ENCODE measurements at regions not wholly inside any gene's neighbourhood (a gene's known extent, or its start where the extent isn't known, plus 50 kb on each side); places are given as distances from the start of the nearest gene placed in this dataset.
A peak's percentile ranks its signal among the peaks of the same experiment; 100 is the strongest.

GRCh38 chr1:221470000-221470698, 271.7 kb downstream of the DUSP10 start:
- DNase-seq (ENCODE audit: low spot score) = no peak

- no peak for DNase-seq (ENCODE audit: low spot score)
Measured at GRCh38 chr1:221473411-221473810, 268.5 kb downstream of the DUSP10 start.

DNA sequence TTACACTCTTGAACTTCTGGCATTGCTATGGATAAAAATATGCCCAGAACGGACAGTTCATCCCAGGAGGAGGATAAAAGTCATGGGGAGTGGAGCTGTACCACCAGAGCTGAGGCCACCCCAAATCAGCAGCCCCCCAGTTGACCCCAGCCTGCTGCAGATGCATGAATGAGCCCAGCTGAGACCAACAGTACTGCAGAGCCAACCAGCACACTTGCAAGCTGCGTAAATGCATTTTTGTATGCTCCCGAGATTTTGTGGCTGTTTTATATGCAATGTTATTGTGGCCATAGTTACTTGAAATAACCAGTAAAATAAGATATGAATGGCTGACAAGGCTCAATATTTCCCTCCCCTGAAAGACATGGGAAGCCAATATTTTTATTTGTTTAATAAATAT, 264.6 kb downstream of the DUSP10 start:
- no peak for DNase-seq (ENCODE audit: low spot score)

DNA sequence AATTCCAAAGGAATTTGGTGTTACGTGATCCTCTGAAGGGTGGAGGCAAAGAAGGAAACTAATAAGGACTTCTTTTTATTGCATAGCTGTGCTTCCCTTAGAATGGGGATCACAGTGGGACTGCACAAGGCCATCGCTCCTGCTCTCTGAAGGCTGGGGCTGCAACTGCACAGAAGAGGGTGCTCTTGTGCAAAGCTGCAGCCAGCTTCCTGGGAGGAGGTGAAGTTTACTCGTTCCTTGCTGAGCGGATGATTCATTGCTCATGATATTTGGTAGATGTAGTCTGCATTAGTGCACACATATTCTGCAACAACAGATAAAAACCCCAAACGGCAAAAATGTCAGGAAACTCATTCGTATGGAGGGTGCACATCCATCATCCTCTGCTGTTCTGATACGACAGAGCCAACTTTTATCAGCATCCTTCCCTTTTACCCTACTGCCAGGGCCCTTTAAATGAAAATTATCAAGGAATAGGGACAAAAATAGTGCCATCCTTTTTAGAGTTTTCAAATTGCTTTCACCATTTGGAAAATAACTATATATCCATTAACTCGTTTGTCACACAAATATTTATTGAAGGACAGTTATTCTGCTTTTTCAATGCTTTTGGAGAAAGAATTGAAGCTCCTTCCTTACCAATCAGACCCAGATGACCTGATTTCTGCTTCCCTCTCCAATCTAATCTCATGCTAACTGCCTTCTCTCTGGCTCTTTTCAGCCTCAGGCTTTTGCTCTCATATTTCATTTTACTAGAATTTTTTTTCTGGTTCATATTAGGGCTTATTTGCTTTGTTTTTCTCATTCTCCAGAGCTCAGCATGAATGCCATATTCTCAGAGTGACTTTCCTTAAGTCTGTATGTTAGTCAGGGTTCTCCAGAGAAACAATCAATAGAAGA, 263.6 kb downstream of the DUSP10 start:
- peak; percentile 84 for DNase-seq (ENCODE audit: low spot score)

GRCh38 chr1:221487781-221488524, 253.9 kb downstream of the DUSP10 start:
- DNase-seq (ENCODE audit: low spot score) = peak; percentile 9

DNA sequence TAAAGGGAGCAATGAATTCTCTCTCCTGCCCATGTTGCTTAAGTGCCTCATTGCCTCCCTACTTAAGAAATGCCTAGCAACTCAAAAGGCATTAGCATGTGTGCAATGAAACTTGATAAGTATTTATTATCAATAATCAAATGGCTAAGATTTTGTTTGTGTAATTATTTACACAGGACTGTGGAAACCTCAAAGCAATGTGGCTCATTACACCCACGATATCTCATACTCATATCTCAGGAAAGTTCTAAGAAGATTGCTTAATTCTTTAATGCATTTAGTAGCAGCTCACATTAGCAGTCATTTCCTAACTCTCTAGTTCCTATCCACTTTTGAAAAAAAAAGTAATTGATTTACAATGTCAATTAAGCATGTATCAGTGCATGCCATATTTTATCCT, 253.3 kb downstream of the DUSP10 start:
- no peak for DNase-seq (ENCODE audit: low spot score)

GRCh38 chr1:221494670-221495069, 247.2 kb downstream of the DUSP10 start:
- DNase-seq (ENCODE audit: low spot score) = no peak

DNA sequence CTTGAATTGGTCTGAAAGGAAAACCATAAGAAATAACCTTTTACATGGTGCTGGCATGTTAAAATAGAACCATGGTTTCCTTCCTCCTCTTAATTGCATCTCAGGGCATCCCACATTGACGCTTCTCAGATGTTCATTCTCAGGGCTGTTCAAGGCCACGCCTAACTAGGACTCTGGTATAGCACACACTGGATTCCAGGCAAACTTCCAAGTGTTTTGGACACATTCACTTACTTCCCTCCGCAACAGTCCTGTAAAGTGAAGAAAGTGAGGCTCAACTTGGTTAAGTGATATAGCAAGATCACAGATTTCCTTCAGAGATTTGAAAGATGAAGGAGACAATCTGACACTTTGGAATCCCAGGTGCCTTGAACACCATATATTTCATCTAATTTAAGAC, 244.8 kb downstream of the DUSP10 start:
- DNase-seq (ENCODE audit: low spot score) = no peak

DNA sequence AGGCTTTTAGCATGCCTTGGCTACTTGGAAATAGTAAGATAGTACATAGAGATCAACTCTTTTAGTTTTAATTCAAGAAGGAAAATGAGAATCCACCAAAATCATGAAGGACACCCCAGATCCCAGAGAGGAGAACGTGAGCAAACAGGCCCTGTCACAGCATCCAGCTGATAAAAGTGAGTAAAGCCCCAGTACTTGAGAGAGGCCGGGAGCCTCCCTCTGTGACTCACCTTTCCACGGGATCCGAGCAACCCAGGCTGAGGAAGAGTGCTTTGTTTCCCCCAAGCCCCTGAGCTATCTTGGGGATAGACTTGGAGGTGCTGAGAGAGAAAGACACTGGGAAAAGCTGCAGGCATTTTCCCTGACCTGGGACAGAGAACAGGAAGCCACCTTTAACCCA, 238.6 kb downstream of the DUSP10 start:
- DNase-seq (ENCODE audit: low spot score) = no peak

GRCh38 chr1:221509575-221510355, 232.1 kb downstream of the DUSP10 start:
- no peak for DNase-seq (ENCODE audit: low spot score)

DNA sequence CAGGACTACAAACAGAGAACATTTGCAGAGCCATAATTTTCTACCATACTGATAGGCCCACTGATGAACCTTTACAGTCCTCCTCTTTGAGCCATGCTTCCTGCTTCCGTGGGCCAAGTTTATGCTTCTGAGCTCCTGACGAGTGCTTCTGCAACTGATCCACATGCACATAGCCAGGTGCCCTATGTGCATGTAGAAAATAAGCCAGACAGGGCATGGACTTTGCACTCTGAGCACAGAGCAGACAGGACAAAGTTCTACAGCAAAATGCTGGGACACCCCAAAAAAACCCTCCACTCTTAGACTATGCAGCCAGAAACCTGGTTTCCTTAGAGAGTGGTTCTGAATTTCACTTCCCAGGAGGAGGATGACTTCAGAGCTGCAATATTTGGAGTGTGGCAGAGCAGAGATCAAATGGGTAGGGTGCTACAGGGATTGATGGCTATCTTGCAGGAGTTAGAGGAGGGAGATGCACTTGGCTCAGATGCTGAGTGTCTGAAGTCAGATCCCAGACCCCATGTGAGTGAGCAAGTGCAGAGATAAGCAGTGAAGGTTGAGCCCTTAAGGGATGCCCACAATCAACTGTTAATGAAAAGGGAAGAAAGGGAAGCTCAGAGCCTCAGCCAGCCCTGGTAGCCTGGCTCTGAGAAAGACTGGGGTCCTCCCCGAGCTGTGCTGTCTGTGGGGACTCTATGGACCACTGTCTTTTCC, 230.9 kb downstream of the DUSP10 start:
- no peak for DNase-seq (ENCODE audit: low spot score)

DNA sequence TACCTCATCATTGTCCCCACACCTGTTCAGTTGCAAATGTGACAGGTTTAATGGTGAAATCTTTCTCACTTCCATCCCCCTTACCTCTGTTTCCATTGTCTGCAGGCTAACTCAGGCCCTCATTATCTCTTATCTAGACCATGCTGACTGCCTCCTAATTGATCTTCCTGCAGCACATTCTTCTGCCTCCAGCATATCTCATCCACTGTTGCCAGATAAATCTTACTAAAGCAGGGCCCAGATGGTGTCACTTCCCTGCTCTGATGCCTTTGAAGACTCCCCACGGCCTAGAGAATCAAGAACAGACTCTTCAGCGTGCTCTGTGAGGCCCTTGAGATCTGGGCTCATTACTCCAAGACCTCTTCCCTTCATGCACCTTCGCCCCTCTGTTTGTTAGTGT, 230.1 kb downstream of the DUSP10 start:
- no peak for DNase-seq (ENCODE audit: low spot score)

DNA sequence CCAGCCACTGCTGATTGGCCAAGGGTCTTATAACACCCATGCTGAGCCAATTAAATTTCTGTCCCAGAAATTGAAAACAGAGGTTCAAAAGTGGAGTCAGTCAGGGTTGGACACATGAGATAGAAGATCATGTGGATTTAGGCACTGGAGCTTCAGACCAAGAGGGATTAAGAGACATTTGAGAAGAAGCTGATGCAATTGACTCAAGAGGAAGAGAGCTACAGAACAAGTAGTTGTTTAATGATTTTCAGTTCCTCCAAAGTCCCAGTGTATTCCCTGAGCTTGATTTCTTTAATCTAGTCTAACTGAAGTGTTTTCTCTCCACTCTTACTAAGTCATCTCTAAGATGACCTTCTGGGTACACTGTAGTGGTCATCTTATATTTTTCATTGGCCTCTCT, 227.1 kb downstream of the DUSP10 start:
- no peak for DNase-seq (ENCODE audit: low spot score)

- DNase-seq (ENCODE audit: low spot score) = no peak
Measured at GRCh38 chr1:221515496-221515895, 226.4 kb downstream of the DUSP10 start.

DNA sequence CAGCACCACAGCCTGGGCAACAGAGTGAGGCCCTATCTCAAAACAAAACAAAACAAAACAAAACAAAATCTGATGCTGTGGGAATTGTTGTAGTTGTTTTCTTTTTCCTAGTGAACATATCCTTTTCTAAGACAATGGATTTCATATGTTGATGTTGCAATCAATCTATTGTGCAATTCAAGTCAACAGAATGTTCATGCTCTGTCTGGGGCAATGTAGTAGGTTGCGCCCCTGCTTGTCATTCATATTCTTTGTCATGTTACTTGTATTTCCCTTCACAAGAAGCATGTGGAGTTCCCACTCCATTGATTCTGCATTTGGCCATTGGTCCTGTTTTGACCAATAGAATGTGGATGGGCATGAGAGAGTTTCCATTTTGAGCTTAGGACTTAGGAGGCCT, 223.9 kb downstream of the DUSP10 start:
- DNase-seq (ENCODE audit: low spot score) = peak; percentile 40

DNA sequence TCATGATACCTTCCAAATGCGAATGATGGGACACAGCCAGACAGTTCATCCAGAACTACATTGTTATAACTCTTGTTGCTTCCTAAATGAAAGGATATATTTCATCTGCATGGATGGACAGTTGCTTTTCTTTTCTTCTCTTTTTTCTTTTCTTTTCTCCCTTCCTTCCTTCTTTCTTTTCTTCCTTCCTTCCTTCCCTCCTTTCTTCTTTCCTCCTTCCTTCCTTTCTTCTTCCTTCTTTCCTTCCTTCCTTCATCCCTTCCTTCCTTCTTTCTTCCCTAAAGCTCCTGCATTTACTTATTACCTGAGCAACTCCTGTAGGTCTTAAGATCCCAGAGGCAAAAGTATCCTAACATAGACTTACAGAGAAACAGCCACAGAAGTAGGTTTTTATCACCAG, 221.6 kb downstream of the DUSP10 start:
- DNase-seq (ENCODE audit: low spot score) = no peak

DNA sequence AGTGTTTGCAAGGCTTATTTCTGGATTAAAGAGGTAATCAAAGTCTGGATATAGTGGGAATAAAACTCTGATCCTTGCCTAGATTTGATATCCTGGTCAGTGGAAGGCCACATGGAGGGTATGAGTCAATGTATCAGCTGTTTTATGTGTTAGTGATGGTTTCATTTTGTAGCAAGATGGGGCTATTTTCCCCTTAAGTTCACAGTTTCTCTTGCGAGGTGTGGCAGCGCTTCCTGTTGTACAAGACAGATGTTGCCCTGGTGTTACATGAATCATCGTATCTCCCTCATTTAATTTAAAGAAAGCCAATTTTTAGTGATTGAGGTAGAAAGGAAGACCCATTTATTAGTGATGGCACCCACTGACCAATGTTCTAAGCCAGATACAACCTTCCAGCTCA, 220.2 kb downstream of the DUSP10 start:
- no peak for DNase-seq (ENCODE audit: low spot score)

DNA sequence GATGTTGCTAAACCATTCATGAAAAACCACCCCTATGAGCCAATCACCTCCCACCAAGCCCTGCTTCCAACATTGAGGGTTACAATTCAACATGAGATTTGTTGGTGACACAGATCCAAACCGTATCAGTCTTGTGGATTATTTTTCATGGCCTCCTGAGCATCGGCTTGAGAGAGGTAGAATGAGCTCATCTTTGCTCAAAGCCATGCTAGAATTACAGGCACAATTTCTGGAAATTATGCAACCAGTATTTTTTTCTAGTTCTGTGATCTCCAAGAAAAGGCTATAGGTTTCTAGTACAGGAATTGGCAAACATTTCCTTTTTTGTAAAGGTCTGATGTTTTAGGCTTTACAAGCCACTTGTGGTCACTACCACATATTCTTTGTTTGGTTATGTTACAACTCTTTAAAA, 219.4 kb downstream of the DUSP10 start:
- no peak for DNase-seq (ENCODE audit: low spot score)

DNA sequence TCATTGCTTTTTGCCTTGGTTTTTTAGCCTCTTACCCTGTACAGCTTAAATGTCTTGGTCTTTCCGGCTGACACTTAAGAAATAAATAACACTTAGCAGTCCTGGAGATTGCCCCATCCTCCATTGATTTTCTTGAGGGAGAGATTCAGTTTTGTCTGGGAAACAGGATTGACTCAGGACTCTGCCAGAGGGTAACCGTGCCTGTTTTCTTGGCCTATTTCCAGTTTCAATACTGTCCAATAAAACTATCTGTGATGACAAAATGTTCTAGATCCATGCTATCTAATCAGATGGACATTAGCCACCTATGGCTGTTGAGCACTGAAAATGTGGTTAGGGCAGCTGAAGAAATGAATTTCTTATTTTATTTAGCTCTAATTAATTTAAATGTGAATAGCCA, 216.1 kb downstream of the DUSP10 start:
- no peak for DNase-seq (ENCODE audit: low spot score)

DNA sequence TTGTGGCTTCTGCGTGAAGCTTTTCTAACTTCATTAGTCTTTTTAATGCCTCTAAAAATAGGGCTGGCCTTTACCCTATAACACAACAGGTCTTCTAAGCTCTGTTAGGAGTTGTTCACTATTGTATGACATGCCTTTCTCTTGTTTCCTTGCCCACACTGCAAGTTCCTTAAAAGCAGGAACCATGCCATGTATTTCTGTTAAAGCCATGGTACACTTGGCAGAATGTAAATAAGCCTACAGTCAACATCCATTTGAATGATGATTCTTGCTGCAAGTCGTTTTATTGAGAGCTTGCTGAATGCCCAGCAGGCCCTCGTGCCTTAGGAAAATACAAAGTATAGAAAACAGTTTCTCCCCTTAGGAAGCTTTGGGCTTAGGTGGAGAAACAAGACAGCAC, 214.6 kb downstream of the DUSP10 start:
- DNase-seq (ENCODE audit: low spot score) = no peak

- DNase-seq (ENCODE audit: low spot score) = no peak
Measured at GRCh38 chr1:221527886-221528624, 213.8 kb downstream of the DUSP10 start.

Data from GM03348 (cell line).